ENCODE measurements at regions not wholly inside any gene's neighbourhood (a gene's known extent, or its start where the extent isn't known, plus 50 kb on each side); places are given as distances from the start of the nearest gene placed in this dataset.

GRCh38 chr20:63086421-63087235 lies 79.9 kb upstream of the BHLHE23 start:
- DNase-seq: no peak
- Mint-ChIP-seq H3K27me3 (ENCODE audit: low read depth in 3 of 3) (peaks cover 3 to 6% (median 6%) of the 10 kb centered on the region in 3 donors), H3K27ac (no peak overlapping the region), H3K4me3 (no peak overlapping the region), H3K9me3 (no peaks in the 10 kb centered on the region), H3K4me1 (no peaks in the 10 kb centered on the region), H3K36me3 (no peaks in the 10 kb centered on the region)

GRCh38 chr20:63085151-63085861 lies 78.5 kb upstream of the BHLHE23 start:
- H3K36me3 Mint-ChIP-seq: no peaks in the 10 kb centered on the region
- H3K4me1 Mint-ChIP-seq: no peaks in the 10 kb centered on the region
- H3K4me3 Mint-ChIP-seq: no peak overlapping the region
- peaks cover 6 to 7% (median 6%) of the 10 kb centered on the region in 3 donors for H3K27me3 Mint-ChIP-seq (ENCODE audit: low read depth in 3 of 3)
- no peaks in the 10 kb centered on the region for H3K9me3 Mint-ChIP-seq
- no peak overlapping the region for H3K27ac Mint-ChIP-seq
- DNase-seq: no peak

- H3K9me3 Mint-ChIP-seq: peaks cover 0 to 4% (median 1%) of the 10 kb centered on the region in 6 donors
- no peak for DNase-seq
- H3K36me3 Mint-ChIP-seq: peaks cover 0 to 4% (median 0%) of the 10 kb centered on the region in 3 donors
- H3K4me1 Mint-ChIP-seq: no peaks in the 10 kb centered on the region
- H3K27me3 Mint-ChIP-seq (ENCODE audit: low read depth in 3 of 3): peaks cover 6 to 7% (median 6%) of the 10 kb centered on the region in 3 donors
- H3K27ac Mint-ChIP-seq: no peak overlapping the region
- H3K4me3 Mint-ChIP-seq: no peak overlapping the region
These were observed 77.8 kb upstream of the BHLHE23 start for GRCh38 chr20:63084563-63084927.

GRCh38 chr20:63083831-63084562 lies 77.2 kb upstream of the BHLHE23 start:
- Mint-ChIP-seq H3K4me3 (no peak overlapping the region), H3K27me3 (ENCODE audit: low read depth in 3 of 3) (peaks cover 6 to 7% (median 6%) of the 10 kb centered on the region in 3 donors), H3K27ac (no peak overlapping the region), H3K4me1 (no peaks in the 10 kb centered on the region), H3K9me3 (peaks cover 0 to 9% (median 2%) of the 10 kb centered on the region in 6 donors), H3K36me3 (peaks cover 0 to 4% (median 0%) of the 10 kb centered on the region in 3 donors)
- DNase-seq: no peak

DNA sequence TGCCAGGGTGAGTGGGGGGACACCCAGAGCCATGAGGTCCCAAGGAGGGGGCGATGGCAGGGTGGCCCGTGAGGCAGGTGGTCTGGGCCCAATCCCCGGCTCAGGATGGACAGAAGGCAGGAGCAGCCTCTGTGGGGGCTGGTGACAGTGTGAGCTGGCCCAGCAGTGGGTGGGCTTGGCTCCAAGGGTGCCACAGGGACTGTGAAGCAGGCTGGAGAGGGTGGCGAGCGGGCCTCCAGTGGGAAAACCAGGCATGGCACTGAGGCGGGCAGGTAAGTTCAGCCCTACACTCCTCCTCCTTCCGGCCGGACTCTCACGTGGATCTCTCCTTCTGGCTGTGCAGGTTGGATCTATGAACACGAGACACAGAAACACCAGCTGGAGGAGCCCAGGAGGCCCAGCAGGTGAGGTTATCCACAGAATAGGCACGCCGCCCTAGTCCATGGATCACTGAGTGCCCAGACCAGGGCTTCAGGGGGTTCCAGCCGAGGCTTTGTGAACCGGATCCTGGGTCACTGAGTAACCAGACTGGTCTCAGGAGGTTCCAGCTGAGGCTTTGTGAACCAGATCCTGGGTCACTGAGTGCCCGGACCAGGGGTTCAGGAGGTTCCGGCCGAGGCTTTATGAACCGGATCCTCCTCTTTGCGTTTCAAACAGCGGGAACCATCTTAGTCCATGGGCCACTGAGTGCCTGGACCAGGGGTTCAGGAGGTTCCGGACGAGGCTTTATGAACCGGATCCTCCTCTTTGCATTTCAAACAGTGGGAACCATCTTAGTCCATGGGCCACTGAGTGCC lies 76.4 kb upstream of the BHLHE23 start:
- H3K9me3 Mint-ChIP-seq: peaks cover 4 to 16% (median 8%) of the 10 kb centered on the region in 6 donors
- peaks cover 0 to 4% (median 4%) of the 10 kb centered on the region in 3 donors for H3K36me3 Mint-ChIP-seq
- no peak overlapping the region for H3K4me3 Mint-ChIP-seq
- no peaks in the 10 kb centered on the region for H3K4me1 Mint-ChIP-seq
- no peak for DNase-seq
- no peak overlapping the region for H3K27ac Mint-ChIP-seq
- peaks cover 5 to 11% (median 10%) of the 10 kb centered on the region in 3 donors for H3K27me3 Mint-ChIP-seq (ENCODE audit: low read depth in 3 of 3)

DNA sequence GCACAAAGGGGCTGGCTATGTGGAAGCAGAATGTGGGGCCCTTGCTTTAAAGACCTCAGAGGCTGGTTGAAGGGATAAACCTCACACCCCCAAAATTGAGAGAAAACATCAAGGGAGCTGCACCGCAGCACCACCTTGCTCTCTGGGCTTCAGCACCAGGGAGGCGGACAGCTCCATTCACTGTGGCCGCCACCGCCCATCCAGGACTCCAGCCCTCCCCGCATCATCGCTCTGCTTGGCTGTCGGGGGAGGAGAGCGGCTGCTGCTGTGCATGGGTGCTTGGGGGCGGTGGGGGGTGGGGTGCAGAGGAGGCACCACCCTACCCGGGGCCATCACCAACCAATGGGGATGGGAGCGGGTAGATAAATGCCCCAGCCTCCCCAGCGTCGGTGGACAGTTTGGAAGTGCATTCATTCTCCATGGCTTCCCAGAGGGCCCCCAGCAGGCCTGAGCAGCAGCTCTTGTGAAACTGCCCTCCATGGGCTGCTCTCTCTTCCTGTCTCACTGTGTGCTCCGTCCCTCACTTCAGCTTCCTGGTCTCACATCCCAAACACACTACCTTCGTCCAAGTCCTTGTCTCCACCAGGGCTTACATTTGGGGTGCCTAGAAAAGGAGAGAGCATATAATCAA lies 75.7 kb upstream of the BHLHE23 start:
- Mint-ChIP-seq H3K36me3 (peaks cover 0 to 6% (median 4%) of the 10 kb centered on the region in 3 donors), H3K27me3 (ENCODE audit: low read depth in 3 of 3) (peaks cover 11 to 13% (median 12%) of the 10 kb centered on the region in 3 donors), H3K4me3 (no peak overlapping the region), H3K27ac (no peak overlapping the region), H3K9me3 (peaks cover 11 to 23% (median 15%) of the 10 kb centered on the region in 6 donors), H3K4me1 (no peaks in the 10 kb centered on the region)
- DNase-seq: no peak

GRCh38 chr20:63081831-63082230 lies 75.1 kb upstream of the BHLHE23 start:
- Mint-ChIP-seq H3K27me3 (ENCODE audit: low read depth in 3 of 3) (peaks cover 8 to 15% (median 13%) of the 10 kb centered on the region in 3 donors), H3K9me3 (peaks cover 12 to 29% (median 21%) of the 10 kb centered on the region in 6 donors), H3K4me3 (no peak overlapping the region), H3K27ac (no peak overlapping the region), H3K36me3 (peaks cover 0 to 6% (median 4%) of the 10 kb centered on the region in 3 donors), H3K4me1 (no peaks in the 10 kb centered on the region)
- no peak for DNase-seq

- Mint-ChIP-seq H3K36me3 (peaks cover 0 to 6% (median 5%) of the 10 kb centered on the region in 3 donors), H3K9me3 (peaks cover 12 to 33% (median 25%) of the 10 kb centered on the region in 6 donors), H3K27me3 (ENCODE audit: low read depth in 3 of 3) (peaks cover 9 to 16% (median 13%) of the 10 kb centered on the region in 3 donors), H3K27ac (no peak overlapping the region), H3K4me1 (no peaks in the 10 kb centered on the region), H3K4me3 (no peak overlapping the region)
- no peak for DNase-seq
These were observed 74.6 kb upstream of the BHLHE23 start for GRCh38 chr20:63081351-63081750.

DNA sequence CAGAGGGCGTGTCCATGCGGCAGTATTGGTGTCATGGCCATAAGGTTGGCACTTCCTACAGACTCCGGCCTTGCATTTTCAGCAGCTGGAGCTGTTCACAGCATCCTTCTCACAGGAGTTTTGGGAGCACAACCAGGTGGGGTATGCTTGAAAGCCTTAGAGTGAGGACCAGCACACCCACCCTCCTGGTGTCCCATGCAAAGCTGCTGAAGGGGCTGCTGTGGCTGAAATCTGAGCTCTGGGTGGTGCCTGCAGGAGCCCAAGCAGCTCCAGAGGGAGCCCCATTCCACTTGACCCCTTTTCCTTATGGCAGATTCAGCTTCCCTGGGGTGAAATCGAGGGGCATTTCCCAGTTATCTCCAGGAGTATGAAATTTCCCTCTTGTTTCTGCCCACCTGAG lies 74.0 kb upstream of the BHLHE23 start:
- DNase-seq: no peak
- peaks cover 11 to 20% (median 13%) of the 10 kb centered on the region in 3 donors for H3K27me3 Mint-ChIP-seq (ENCODE audit: low read depth in 3 of 3)

DNA sequence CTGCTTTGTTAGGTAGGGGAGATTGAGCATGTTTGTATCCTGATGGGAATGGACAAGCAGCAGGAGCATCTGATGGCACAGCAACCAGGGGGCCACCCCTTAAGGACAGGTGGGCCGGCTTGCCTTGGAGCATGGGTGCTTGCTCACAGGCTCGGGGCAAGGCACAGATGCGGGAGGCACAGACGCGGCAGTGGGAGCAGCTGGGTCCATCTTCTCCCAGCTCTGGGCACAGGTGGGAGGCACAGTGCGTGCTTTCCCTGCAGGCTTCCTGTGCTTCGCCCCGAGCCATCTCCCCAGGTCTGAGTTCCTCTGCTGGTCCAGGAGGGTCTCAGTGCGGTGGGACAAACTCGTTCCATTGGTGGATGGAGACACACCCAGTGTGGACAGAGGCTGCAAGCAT lies 73.6 kb upstream of the BHLHE23 start:
- no peak overlapping the region for H3K27ac Mint-ChIP-seq
- H3K4me1 Mint-ChIP-seq: no peaks in the 10 kb centered on the region
- peaks cover 12 to 37% (median 28%) of the 10 kb centered on the region in 6 donors for H3K9me3 Mint-ChIP-seq
- H3K36me3 Mint-ChIP-seq: peaks cover 0 to 7% (median 6%) of the 10 kb centered on the region in 3 donors
- peaks cover 13 to 20% (median 15%) of the 10 kb centered on the region in 3 donors for H3K27me3 Mint-ChIP-seq (ENCODE audit: low read depth in 3 of 3)
- DNase-seq: no peak
- H3K4me3 Mint-ChIP-seq: no peak overlapping the region

More for the DNA sequence above, 74.0 kb upstream of the BHLHE23 start:
- peaks cover 12 to 37% (median 28%) of the 10 kb centered on the region in 6 donors for H3K9me3 Mint-ChIP-seq
- H3K4me3 Mint-ChIP-seq: no peak overlapping the region
- H3K27ac Mint-ChIP-seq: no peak overlapping the region
- no peaks in the 10 kb centered on the region for H3K4me1 Mint-ChIP-seq
- H3K36me3 Mint-ChIP-seq: peaks cover 0 to 7% (median 6%) of the 10 kb centered on the region in 3 donors

- peaks cover 0 to 7% (median 6%) of the 10 kb centered on the region in 3 donors for H3K36me3 Mint-ChIP-seq
- H3K9me3 Mint-ChIP-seq: peaks cover 12 to 37% (median 28%) of the 10 kb centered on the region in 6 donors
- H3K27ac Mint-ChIP-seq: no peak overlapping the region
- H3K4me1 Mint-ChIP-seq: no peaks in the 10 kb centered on the region
- no peak overlapping the region for H3K4me3 Mint-ChIP-seq
- peaks cover 13 to 20% (median 18%) of the 10 kb centered on the region in 3 donors for H3K27me3 Mint-ChIP-seq (ENCODE audit: low read depth in 3 of 3)
- DNase-seq: no peak
These were observed 73.2 kb upstream of the BHLHE23 start for GRCh38 chr20:63079971-63080370.

- H3K4me1 Mint-ChIP-seq: peaks cover 0 to 3% of the 10 kb centered on the region in 2 donors
- H3K4me3 Mint-ChIP-seq: no peak overlapping the region
- DNase-seq: no peak
- peaks cover 0 to 7% (median 6%) of the 10 kb centered on the region in 3 donors for H3K36me3 Mint-ChIP-seq
- no peak overlapping the region for H3K27ac Mint-ChIP-seq
- H3K27me3 Mint-ChIP-seq (ENCODE audit: low read depth in 3 of 3): peaks cover 14 to 21% (median 20%) of the 10 kb centered on the region in 3 donors
- peaks cover 12 to 37% (median 28%) of the 10 kb centered on the region in 6 donors for H3K9me3 Mint-ChIP-seq
These were observed 70.9 kb upstream of the BHLHE23 start for GRCh38 chr20:63077705-63078104.

Measured in immature natural killer cell (primary cell).